ENCODE measurements at regions not wholly inside any gene's neighbourhood (a gene's known extent, or its start where the extent isn't known, plus 50 kb on each side); places are given as distances from the start of the nearest gene placed in this dataset.

GRCh38 chr22:35203583-35203982, 53.7 kb upstream of the HMGXB4 start:
- Mint-ChIP-seq H3K4me1 (peaks cover 0 to 6% of the 10 kb centered on the region in 2 experiments; a peak in 1 of 4 replicates), H3K9me3 (no peaks in the 10 kb centered on the region; a peak in 1 of 5 replicates), H3K27me3 (ENCODE audit: low read depth) (peaks cover 21% of the 10 kb centered on the region), H3K36me3 (ENCODE audit: insufficient read depth in 1 of 3, low read depth in 3 of 3) (no peaks in the 10 kb centered on the region; a peak in 1 of 7 replicates), H3K27ac (no peak overlapping the region), H3K4me3 (no peak overlapping the region)
- H2BK120ac ChIP-seq (ENCODE audit: low read depth, low read length, poor library complexity, severe bottlenecking) = no peak overlapping the region
- H3K79me2 ChIP-seq (ENCODE audit: insufficient read depth, low read length) = no peaks in the 10 kb centered on the region
- H3K23ac ChIP-seq (ENCODE audit: insufficient read length, low read depth, low read length) = no peak overlapping the region
- no peak overlapping the region for H3K56ac ChIP-seq (ENCODE audit: insufficient read length, low read depth, low read length)
- no peak overlapping the region for H2BK20ac ChIP-seq (ENCODE audit: low read depth, low read length, poor library complexity, severe bottlenecking)
- no peak overlapping the region for H4K5ac ChIP-seq (ENCODE audit: insufficient read length, low read depth, low read length)
- no peak for DNase-seq
- H3K9me3 ChIP-seq (ENCODE audit: control insufficient read depth, low read depth, low read length) = no peaks in the 10 kb centered on the region
- H3K14ac ChIP-seq (ENCODE audit: insufficient read depth, low read length) = no peak overlapping the region
- H3K27ac ChIP-seq (ENCODE audit: insufficient read length, low read depth, low read length) = no peak overlapping the region
- no peak overlapping the region for H2AFZ ChIP-seq (ENCODE audit: low read length)
- H3K9ac ChIP-seq (ENCODE audit: extremely low read depth, insufficient read length, low read length) = no peak overlapping the region
- no peaks in the 10 kb centered on the region for H4K20me1 ChIP-seq (ENCODE audit: control insufficient read depth, insufficient read depth, insufficient read length)
- no peak overlapping the region for H2BK15ac ChIP-seq (ENCODE audit: low read depth, low read length)
- H3K4me2 ChIP-seq (ENCODE audit: insufficient read depth, insufficient read length, low read length) = no peak overlapping the region
- no peaks in the 10 kb centered on the region for H3K4me1 ChIP-seq (ENCODE audit: insufficient read depth, low read length)
- H3K79me1 ChIP-seq (ENCODE audit: insufficient read depth, low read depth, low read length, poor library complexity, severe bottlenecking) = no peaks in the 10 kb centered on the region
- H4K91ac ChIP-seq (ENCODE audit: insufficient read length, low read depth, low read length) = no peak overlapping the region
- H3K4ac ChIP-seq (ENCODE audit: low read depth, low read length) = no peak overlapping the region
- no peak overlapping the region for H2BK12ac ChIP-seq (ENCODE audit: insufficient read length, low read depth, low read length)
- H2AK5ac ChIP-seq (ENCODE audit: insufficient read length, low read length) = no peak overlapping the region
- no peak for TF ChIP-seq CTCF (conservative IDR thresholded peaks at IDR 0.05)
- H2BK5ac ChIP-seq (ENCODE audit: insufficient read length, low read length) = no peak overlapping the region
- no CpG with 5 or more reads among the region's 2 CpGs for WGBS (ENCODE audit: extremely low coverage, insufficient read length, low lambda C conversion rate)
- no peak overlapping the region for H3T11ph ChIP-seq (ENCODE audit: low read length)
- no peak overlapping the region for H4K8ac ChIP-seq (replicated peaks; ENCODE audit: insufficient read length, low read depth, low read length)
- H3K23me2 ChIP-seq (ENCODE audit: insufficient read length, low read depth, low read length, poor library complexity, severe bottlenecking) = no peaks in the 10 kb centered on the region
- H3K18ac ChIP-seq (ENCODE audit: insufficient read length, low read depth, low read length) = no peak overlapping the region
- no peaks in the 10 kb centered on the region for H3K27me3 ChIP-seq (ENCODE audit: insufficient read depth, low read length)
